Activated CD4-positive, CD25-positive, alpha-beta regulatory T cell treated with anti-CD3 and anti-CD28 coated beads, Interleukin-2, amount 50 U/mL, for 16 hours (primary cell): ENCODE measurements at regions not wholly inside any gene's neighbourhood (a gene's known extent, or its start where the extent isn't known, plus 50 kb on each side); places are given as distances from the start of the nearest gene placed in this dataset.

Experiments
- DNase-seq: peaks from one replicate; pipeline ENCODE4 v3.0.0-alpha.2; 2020; ENCODE audit warnings: low read depth, low spot score

- DNase-seq: no peak
Observed at GRCh38 chr4:100130964-100131363, 59.3 kb downstream of the DDIT4L start.

GRCh38 chr4:100130491-100130890, 59.8 kb downstream of the DDIT4L start:
- DNase-seq: no peak

GRCh38 chr4:100129774-100130173, 60.5 kb downstream of the DDIT4L start:
- no peak for DNase-seq

- DNase-seq: no peak
Observed at GRCh38 chr4:100128338-100128737, 61.9 kb downstream of the DDIT4L start.

- no peak for DNase-seq
Observed at GRCh38 chr4:100124715-100125114, 65.6 kb downstream of the DDIT4L start.

GRCh38 chr4:100118181-100118580, 72.1 kb downstream of the DDIT4L start:
- DNase-seq: no peak

GRCh38 chr4:100117750-100118149, 72.5 kb downstream of the DDIT4L start:
- no peak for DNase-seq

GRCh38 chr4:100114909-100115308, 75.4 kb downstream of the DDIT4L start:
- no peak for DNase-seq

GRCh38 chr4:100113732-100114131, 76.5 kb downstream of the DDIT4L start:
- no peak for DNase-seq

GRCh38 chr4:100113096-100113495, 77.2 kb downstream of the DDIT4L start:
- DNase-seq: no peak

GRCh38 chr4:100109921-100110320, 80.3 kb downstream of the DDIT4L start:
- DNase-seq: no peak

GRCh38 chr4:100108869-100109268, 81.4 kb downstream of the DDIT4L start:
- no peak for DNase-seq

GRCh38 chr4:100106982-100107381, 83.3 kb downstream of the DDIT4L start:
- DNase-seq: no peak

- DNase-seq: no peak
Observed at GRCh38 chr4:100103671-100104070, 86.6 kb downstream of the DDIT4L start.

- DNase-seq: no peak
Observed at GRCh38 chr4:100100985-100101384, 89.3 kb downstream of the DDIT4L start.

- DNase-seq: no peak
Observed at GRCh38 chr4:100099746-100100145, 90.5 kb downstream of the DDIT4L start.

GRCh38 chr4:100098681-100099080, 91.6 kb downstream of the DDIT4L start:
- no peak for DNase-seq

- DNase-seq: no peak
Observed at GRCh38 chr4:100098011-100098545, 92.2 kb downstream of the DDIT4L start.

GRCh38 chr4:100095729-100096595, 94.3 kb downstream of the DDIT4L start:
- peak; percentile 7 for DNase-seq

GRCh38 chr4:100093091-100093866, 97.0 kb downstream of the DDIT4L start:
- peak; percentile 72 for DNase-seq

GRCh38 chr4:100087743-100088142, 102.5 kb downstream of the DDIT4L start:
- no peak for DNase-seq

GRCh38 chr4:100086766-100087431, 103.4 kb downstream of the DDIT4L start:
- DNase-seq: no peak
